PC-9 (cell line): ENCODE measurements at regions not wholly inside any gene's neighbourhood (a gene's known extent, or its start where the extent isn't known, plus 50 kb on each side); places are given as distances from the start of the nearest gene placed in this dataset.
A peak's percentile ranks its signal among the peaks of the same experiment; 100 is the strongest.

Source experiments
- BruUV-seq: library from RNA; stranded (reverse); fragments of 400-500 nt; replicated peaks from 2 replicates; lab custom pipeline; 2021; lab: Mats Ljungman, UMichigan
- CTCF ChIA-PET: fragments of 300-600 bp; sonication (Branson Sonifier 250); formaldehyde crosslinking; loops from one replicate; lab custom pipeline; 2022; ENCODE audit warnings: antibody characterized with exemption; lab: Charles Lee
- POLR2A ChIA-PET: fragments of 300-600 bp; sonication (Branson Sonifier 250); formaldehyde crosslinking; loops from one replicate; lab custom pipeline; 2022; ENCODE audit warnings: antibody characterized with exemption; ENCODE audit not compliant: unreplicated experiment; lab: Charles Lee
- DNase-seq, 2 experiments: peaks; one replicate each; pipeline versions ENCODE4 v3.0.0 to v3.0.0-alpha.2; 2015 to 2022; ENCODE audit warnings: mixed read lengths in 1 of 2
- H2AFZ ChIP-seq: fragments of 200-600 bp; sonication (generic); 2 replicates; pipeline ENCODE4 v1.8.1; 2017; ENCODE audit warnings: antibody characterized with exemption
- H3F3A ChIP-seq: fragments of 200-600 bp; sonication (generic); 2 replicates; pipeline ENCODE4 v1.8.1; 2017; ENCODE audit warnings: antibody characterized with exemption, mild to moderate bottlenecking, low read depth; ENCODE audit not compliant: insufficient read depth
- H3K27ac ChIP-seq: fragments of 200-600 bp; sonication (generic); 2 replicates; pipeline ENCODE4 v1.6.1; 2016; ENCODE audit warnings: mixed run types
- H3K27me3 ChIP-seq: fragments of 200-600 bp; sonication (generic); 2 replicates; pipeline ENCODE4 v1.6.1; 2016; ENCODE audit warnings: low read depth, mixed run types; ENCODE audit not compliant: insufficient read depth
- H3K36me3 ChIP-seq: fragments of 200-600 bp; sonication (generic); 2 replicates; pipeline ENCODE4 v1.6.1; 2016; ENCODE audit warnings: low read depth, mixed run types
- H3K4me1 ChIP-seq: fragments of 200-600 bp; sonication (generic); replicated peaks from 2 replicates; pipeline ENCODE4 v1.6.1; 2016; ENCODE audit warnings: mixed run types; ENCODE audit not compliant: insufficient read depth
- H3K4me2 ChIP-seq: fragments of 200-600 bp; sonication (generic); 2 replicates; pipeline ENCODE4 v1.6.1; 2017; ENCODE audit warnings: mixed run types
- H3K4me3 ChIP-seq: fragments of 200-600 bp; sonication (generic); 2 replicates; pipeline ENCODE4 v1.6.1; 2016; ENCODE audit warnings: mixed run types
- H3K79me2 ChIP-seq: fragments of 200-600 bp; sonication (generic); 2 replicates; pipeline ENCODE4 v1.6.1; 2017; ENCODE audit warnings: low read depth, mixed run types
- H3K9me2 ChIP-seq: fragments of 200-600 bp; sonication (generic); 2 replicates; pipeline ENCODE4 v1.8.1; 2017; ENCODE audit warnings: mild to moderate bottlenecking; ENCODE audit not compliant: insufficient read depth
- H3K9me3 ChIP-seq: fragments of 200-600 bp; sonication (generic); 2 replicates; pipeline ENCODE4 v1.8.1; 2016; ENCODE audit warnings: low read depth; ENCODE audit not compliant: insufficient read depth
- H4K20me1 ChIP-seq: fragments of 200-600 bp; sonication (generic); 2 replicates; pipeline ENCODE4 v1.8.1; 2017; ENCODE audit not compliant: insufficient read depth
- EZH2 ChIP-seq: fragments of 200-600 bp; sonication (generic); IDR thresholded peaks from 2 replicates; pipeline ENCODE4 v1.8.0; 2017; ENCODE audit warnings: antibody characterized with exemption, low read depth
- intact Hi-C: fragments of 100-400 bp; cut with micrococcal nuclease; formaldehyde crosslinking; loops from one replicate; pipeline ENCODE4 v1.10.0; 2022; ENCODE audit not compliant: unreplicated experiment
- TF ChIP-seq, protein P1 (sequence below): fragments of 200-600 bp; sonication (generic); conservative IDR thresholded peaks from 2 replicates; pipeline ENCODE4 v1.6.1; 2017; ENCODE audit warnings: mixed run types, antibody characterized with exemption, mild to moderate bottlenecking, moderate library complexity

GRCh38 chr1:147095691-147096090, 76.6 kb downstream of the PRKAB2 start:
- no peak overlapping the region for H2AFZ ChIP-seq
- ChIA-PET POLR2A (no interaction called here), CTCF (no interaction called here)
- DNase-seq, result no peak
- 0 out of 2 replicates have a peak, but pooled peaks cover 4% of the 10 kb centered on the region for H3F3A ChIP-seq
- H3K36me3 ChIP-seq, result no peaks in the 10 kb centered on the region
- H3K79me2 ChIP-seq, result no peaks in the 10 kb centered on the region
- no peak overlapping the region for H3K4me2 ChIP-seq
- no peak overlapping the region for H3K4me3 ChIP-seq
- H3K9me2 ChIP-seq, result no peaks in the 10 kb centered on the region; the same call in 1 of the 2 replicates
- H3K27ac ChIP-seq, result no peak overlapping the region
- H3K9me3 ChIP-seq, result no peaks in the 10 kb centered on the region
- BruUV-seq, result no TSS peak
- 0 out of 2 replicates have a peak, but pooled peaks cover 7% of the 10 kb centered on the region for H3K4me1 ChIP-seq
- no peaks in the 10 kb centered on the region for H3K27me3 ChIP-seq
- TF ChIP-seq EZH2, result no peak
- TF ChIP-seq, protein P1, sequence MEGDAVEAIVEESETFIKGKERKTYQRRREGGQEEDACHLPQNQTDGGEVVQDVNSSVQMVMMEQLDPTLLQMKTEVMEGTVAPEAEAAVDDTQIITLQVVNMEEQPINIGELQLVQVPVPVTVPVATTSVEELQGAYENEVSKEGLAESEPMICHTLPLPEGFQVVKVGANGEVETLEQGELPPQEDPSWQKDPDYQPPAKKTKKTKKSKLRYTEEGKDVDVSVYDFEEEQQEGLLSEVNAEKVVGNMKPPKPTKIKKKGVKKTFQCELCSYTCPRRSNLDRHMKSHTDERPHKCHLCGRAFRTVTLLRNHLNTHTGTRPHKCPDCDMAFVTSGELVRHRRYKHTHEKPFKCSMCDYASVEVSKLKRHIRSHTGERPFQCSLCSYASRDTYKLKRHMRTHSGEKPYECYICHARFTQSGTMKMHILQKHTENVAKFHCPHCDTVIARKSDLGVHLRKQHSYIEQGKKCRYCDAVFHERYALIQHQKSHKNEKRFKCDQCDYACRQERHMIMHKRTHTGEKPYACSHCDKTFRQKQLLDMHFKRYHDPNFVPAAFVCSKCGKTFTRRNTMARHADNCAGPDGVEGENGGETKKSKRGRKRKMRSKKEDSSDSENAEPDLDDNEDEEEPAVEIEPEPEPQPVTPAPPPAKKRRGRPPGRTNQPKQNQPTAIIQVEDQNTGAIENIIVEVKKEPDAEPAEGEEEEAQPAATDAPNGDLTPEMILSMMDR, result no peak
- H4K20me1 ChIP-seq, result no peaks in the 10 kb centered on the region
- intact Hi-C loops, result loop anchor here (10.0 kb wide), 1 partner anchor 59 kb away; no protein-coding TSS in a partner anchor

DNA sequence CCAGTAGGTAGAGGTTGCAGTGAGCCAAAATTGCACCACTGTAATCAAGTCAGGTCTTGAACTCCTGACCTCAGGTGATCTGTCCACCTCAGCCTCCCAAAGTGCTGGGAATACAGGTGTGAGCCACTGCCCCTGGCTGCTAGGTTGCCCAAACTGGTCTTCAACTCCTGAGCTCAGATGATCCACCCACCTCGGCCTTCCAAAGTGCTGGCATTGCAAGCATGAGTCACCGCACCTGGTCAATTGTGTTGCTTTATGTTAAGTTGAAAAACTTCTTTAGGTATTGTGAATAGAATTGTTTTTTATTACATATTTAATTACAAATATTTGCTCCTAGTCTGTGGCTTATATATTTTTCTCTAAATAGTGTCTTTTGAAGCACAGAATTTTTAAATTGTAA, 80.5 kb downstream of the PRKAB2 start:
- H3K36me3 ChIP-seq, result no peaks in the 10 kb centered on the region
- BruUV-seq, result no TSS peak
- peak; percentile 14 to 46 for DNase-seq
- H3K27ac ChIP-seq, result no peak overlapping the region
- H3F3A ChIP-seq, result 0 out of 2 replicates have a peak, but pooled peaks cover 4% of the 10 kb centered on the region
- ChIA-PET CTCF (no interaction called here), POLR2A (no interaction called here)
- no peaks in the 10 kb centered on the region for H3K79me2 ChIP-seq
- no peaks in the 10 kb centered on the region for H4K20me1 ChIP-seq
- H3K4me3 ChIP-seq, result no peak overlapping the region
- H2AFZ ChIP-seq, result no peak overlapping the region
- no peak overlapping the region for H3K4me2 ChIP-seq
- no peaks in the 10 kb centered on the region for H3K9me2 ChIP-seq
- H3K27me3 ChIP-seq, result no peaks in the 10 kb centered on the region
- 0 out of 2 replicates have a peak, but pooled peaks cover 7% of the 10 kb centered on the region for H3K4me1 ChIP-seq
- no peak for TF ChIP-seq EZH2
- TF ChIP-seq, protein P1, result no peak
- intact Hi-C loops, result loop anchor here (10.0 kb wide), 1 partner anchor 63 kb away; no protein-coding TSS in a partner anchor
- H3K9me3 ChIP-seq, result no peaks in the 10 kb centered on the region

- no peak overlapping the region for H3K4me2 ChIP-seq
- no peak for TF ChIP-seq EZH2
- TF ChIP-seq, protein P1, result no peak
- H3K79me2 ChIP-seq, result no peaks in the 10 kb centered on the region
- H3K4me1 ChIP-seq, result 0 out of 2 replicates have a peak, but pooled peaks cover 7% of the 10 kb centered on the region
- CTCF ChIA-PET, result no interaction called here
- intact Hi-C loops, result no loop called here
- no peaks in the 10 kb centered on the region for H3K9me2 ChIP-seq
- POLR2A ChIA-PET, result no interaction called here
- H4K20me1 ChIP-seq, result no peaks in the 10 kb centered on the region
- DNase-seq, result no peak
- H3K27ac ChIP-seq, result no peak overlapping the region
- H3F3A ChIP-seq, result peaks cover 9% of the 10 kb centered on the region; the same call in 1 of the 2 replicates
- no peaks in the 10 kb centered on the region for H3K27me3 ChIP-seq
- H3K4me3 ChIP-seq, result no peak overlapping the region
- no peak overlapping the region for H2AFZ ChIP-seq
- H3K36me3 ChIP-seq, result no peaks in the 10 kb centered on the region
- no TSS peak for BruUV-seq
- no peaks in the 10 kb centered on the region for H3K9me3 ChIP-seq
Observed at GRCh38 chr1:147089457-147089856, 82.8 kb downstream of the PRKAB2 start.
